Hematopoietic multipotent progenitor cell (in vitro differentiated cells): ENCODE measurements at regions not wholly inside any gene's neighbourhood (a gene's known extent, or its start where the extent isn't known, plus 50 kb on each side); places are given as distances from the start of the nearest gene placed in this dataset.

ENCODE experiments used
- DNase-seq, 3 donors: peaks; one replicate each; pipeline ENCODE4 v3.0.0-alpha.2; 2011 to 2015; ENCODE audit warnings: low read depth in 2 of 3, low spot score in 2 of 3

DNA sequence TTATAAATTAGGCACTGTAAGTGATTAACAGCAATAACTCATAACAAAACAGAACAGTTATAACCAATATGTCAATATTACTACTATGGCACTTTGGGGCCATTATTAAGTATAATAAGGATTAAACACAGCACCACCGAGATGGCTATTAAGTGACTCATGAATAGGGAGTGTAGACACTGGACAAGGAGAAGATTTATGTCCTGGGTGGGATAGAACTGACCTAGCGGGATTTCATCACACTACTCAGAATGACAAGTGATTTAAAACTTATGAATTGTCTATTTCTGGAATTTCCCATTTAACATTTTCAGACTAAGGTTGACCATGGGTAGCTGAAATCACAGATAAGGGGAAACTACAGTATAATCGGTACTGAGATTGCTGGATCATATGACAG, 79.0 kb upstream of the SLC7A1 start:
- no peak for DNase-seq

DNA sequence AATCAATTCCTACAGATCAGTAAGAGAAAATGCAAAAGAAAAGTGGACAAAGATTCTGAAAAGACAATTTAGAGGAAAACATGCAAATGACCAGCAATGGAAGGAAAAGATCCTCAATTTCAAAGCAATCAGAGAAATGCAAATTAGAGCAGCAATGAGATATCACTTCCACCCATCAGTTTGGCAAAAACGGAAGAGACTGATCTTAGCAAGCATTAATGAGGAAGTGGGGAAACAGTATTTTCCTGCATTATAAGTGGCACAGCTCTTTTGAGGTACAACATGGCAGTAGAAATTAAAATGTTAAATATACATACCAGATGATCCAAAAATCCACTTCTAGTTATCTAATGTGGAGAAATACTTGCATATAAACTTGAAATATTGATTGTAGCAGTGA, 69.1 kb upstream of the SLC7A1 start:
- no peak for DNase-seq

DNA sequence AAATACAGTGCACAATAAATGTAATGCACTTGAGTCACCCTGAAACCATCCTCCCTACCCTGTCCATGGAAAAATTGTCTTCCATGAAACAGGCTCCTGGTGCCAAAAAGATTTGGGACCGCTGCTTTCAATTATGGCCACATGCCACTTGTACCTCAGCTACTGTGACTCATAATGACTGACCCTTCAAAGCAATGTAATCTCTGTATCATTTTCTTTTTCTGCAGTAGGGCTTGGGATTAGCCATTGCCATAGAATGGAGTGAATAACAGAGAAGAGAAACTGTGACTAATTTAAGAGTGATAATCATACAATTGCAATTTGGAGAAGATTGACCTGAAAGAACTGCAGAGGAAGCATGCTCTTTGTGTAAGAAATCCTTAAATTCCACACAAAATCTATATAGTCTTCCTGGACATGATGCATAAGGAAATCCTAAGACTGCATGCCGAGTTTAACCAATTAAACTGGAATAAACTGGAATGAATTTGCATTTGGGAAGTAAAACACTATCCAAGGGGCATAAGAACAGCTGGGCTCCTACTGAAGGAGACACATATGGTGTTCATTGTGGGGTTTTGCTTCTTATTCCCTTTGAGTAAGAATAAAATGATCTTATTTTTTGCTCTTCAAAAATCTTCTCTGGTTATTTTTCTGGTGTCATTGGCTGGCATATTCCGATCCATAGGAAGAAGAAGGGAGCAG, 59.5 kb upstream of the SLC7A1 start:
- DNase-seq = no peak

DNA sequence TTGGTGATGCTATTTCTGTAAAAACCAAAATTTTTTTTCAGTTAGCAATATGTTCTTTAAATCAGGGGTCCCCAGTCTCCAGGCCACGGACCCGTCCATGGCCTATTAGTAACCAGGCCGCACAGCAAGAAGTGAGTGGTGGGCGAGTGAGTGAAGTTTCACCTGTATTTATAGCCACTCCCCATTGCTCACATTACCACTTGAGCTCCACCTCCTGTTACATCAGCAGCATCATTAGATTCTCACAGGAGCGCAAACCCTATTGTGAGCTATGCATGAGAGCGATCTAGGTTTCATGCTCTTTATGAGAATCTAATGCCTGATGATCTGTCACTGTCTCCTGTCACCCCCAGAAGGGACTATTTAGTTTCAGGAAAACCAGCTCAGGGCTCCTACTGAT, 58.9 kb upstream of the SLC7A1 start:
- no peak for DNase-seq

DNA sequence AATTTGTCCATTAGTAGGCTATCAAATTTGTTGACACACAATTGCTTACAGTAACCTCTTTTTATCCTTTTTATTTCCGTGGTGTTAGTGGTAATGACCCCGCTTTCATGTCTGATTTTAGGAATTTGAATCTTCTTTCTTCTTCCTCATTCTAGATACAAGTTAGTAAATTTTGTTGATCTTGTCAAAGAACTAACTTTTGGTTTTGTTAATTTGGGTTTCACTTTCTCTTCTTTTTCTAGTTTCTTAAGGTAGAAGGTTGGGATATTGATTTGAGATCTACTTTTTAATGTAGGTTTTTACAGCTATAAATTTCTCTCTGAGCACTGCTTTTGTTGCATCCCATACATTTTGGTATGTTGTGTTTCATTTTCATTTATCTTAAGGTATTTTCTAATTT, 53.3 kb upstream of the SLC7A1 start:
- DNase-seq = no peak
